Liver (tissue), 8 donors: ENCODE measurements at regions not wholly inside any gene's neighbourhood (a gene's known extent, or its start where the extent isn't known, plus 50 kb on each side); places are given as distances from the start of the nearest gene placed in this dataset.

Source experiments
- DNase-seq: peaks from one replicate; pipeline ENCODE4 v3.0.0-alpha.2; 2017; ENCODE audit warnings: low spot score
- H3K27ac ChIP-seq, 2 donors: one replicate each; pipeline ENCODE4 v1.7.0; 2013; ENCODE audit warnings: inconsistent platforms in 2 of 2, low read length in 2 of 2, control low read depth in 1 of 2, low read depth in 1 of 2, mild to moderate bottlenecking in 1 of 2
- H3K27me3 ChIP-seq, 4 donors: one replicate each; pipeline versions ENCODE4 v1.6.1 to v1.7.0; 2013; ENCODE audit warnings: low read length in 3 of 4, inconsistent platforms in 1 of 4, mild to moderate bottlenecking in 1 of 4, moderate library complexity in 1 of 4; ENCODE audit not compliant: control insufficient read depth in 4 of 4, insufficient read depth in 4 of 4
- H3K36me3 ChIP-seq, 4 donors: one replicate each; pipeline versions ENCODE4 v1.6.1 to v1.7.0; 2013; ENCODE audit warnings: low read length in 3 of 4, mild to moderate bottlenecking in 3 of 4, low read depth in 1 of 4, moderate library complexity in 1 of 4; ENCODE audit not compliant: control insufficient read depth in 4 of 4, insufficient read depth in 3 of 4
- H3K4me1 ChIP-seq, 4 donors: one replicate each; pipeline versions ENCODE4 v1.6.1 to v1.7.0; 2013; ENCODE audit warnings: low read length in 3 of 4, mild to moderate bottlenecking in 3 of 4, moderate library complexity in 1 of 4; ENCODE audit not compliant: control insufficient read depth in 4 of 4, insufficient read depth in 4 of 4
- H3K4me3 ChIP-seq, 3 donors: one replicate each; pipeline versions ENCODE4 v1.6.1 to v1.7.0; 2013; ENCODE audit warnings: low read length in 3 of 3, control low read depth in 1 of 3, low read depth in 1 of 3, mild to moderate bottlenecking in 1 of 3
- H3K9ac ChIP-seq, 2 donors: one replicate each; pipeline ENCODE4 v1.7.0; 2013; ENCODE audit warnings: low read length in 2 of 2, mild to moderate bottlenecking in 2 of 2, moderate library complexity in 2 of 2, control low read depth in 1 of 2, low read depth in 1 of 2
- H3K9me3 ChIP-seq, 4 donors: one replicate each; pipeline versions ENCODE4 v1.6.1 to v1.7.0; 2013; ENCODE audit warnings: low read length in 3 of 4; ENCODE audit not compliant: control insufficient read depth in 4 of 4
- ATF3 ChIP-seq: IDR thresholded peaks from 2 replicates; pipeline ENCODE4 v1.6.1; 2016; ENCODE audit warnings: antibody characterized with exemption
- EGR1 ChIP-seq, 2 donors: IDR thresholded peaks; 2 replicates each; pipeline ENCODE4 v1.6.1; 2016 to 2018; ENCODE audit warnings: antibody characterized with exemption in 2 of 2, low read depth in 2 of 2
- FOXA1 ChIP-seq: IDR thresholded peaks from 2 replicates; pipeline ENCODE4 v1.6.1; 2016; ENCODE audit warnings: antibody characterized with exemption
- FOXA2 ChIP-seq: IDR thresholded peaks from 2 replicates; pipeline ENCODE4 v1.6.1; 2016; ENCODE audit warnings: antibody characterized with exemption
- HNF4A ChIP-seq, 2 donors: conservative IDR thresholded peaks; 2 replicates each; pipeline ENCODE4 v1.6.1; 2016; ENCODE audit warnings: antibody characterized with exemption in 2 of 2, mild to moderate bottlenecking in 2 of 2
- HNF4G ChIP-seq: IDR thresholded peaks from 2 replicates; pipeline ENCODE4 v1.6.1; 2016; ENCODE audit warnings: antibody characterized with exemption
- JUND ChIP-seq, 2 donors: IDR thresholded peaks; 2 replicates each; pipeline ENCODE4 v1.6.1; 2016; ENCODE audit warnings: antibody characterized with exemption in 2 of 2
- NR2F2 ChIP-seq: IDR thresholded peaks from 2 replicates; pipeline ENCODE4 v1.6.1; 2016; ENCODE audit warnings: antibody characterized with exemption
- RAD21 ChIP-seq, 2 donors: IDR thresholded peaks; 2 replicates each; pipeline ENCODE4 v1.6.1; 2016; ENCODE audit warnings: antibody characterized with exemption in 2 of 2, mild to moderate bottlenecking in 2 of 2
- RXRA ChIP-seq, 2 donors: IDR thresholded peaks; 2 replicates each; pipeline ENCODE4 v1.6.1; 2017 to 2018; ENCODE audit warnings: antibody characterized with exemption in 2 of 2, mild to moderate bottlenecking in 1 of 2
- SP1 ChIP-seq: IDR thresholded peaks from 2 replicates; pipeline ENCODE4 v1.6.1; 2018; ENCODE audit warnings: antibody characterized with exemption, mild to moderate bottlenecking
- TAF1 ChIP-seq: conservative IDR thresholded peaks from 2 replicates; pipeline ENCODE4 v1.6.1; 2016; ENCODE audit warnings: antibody characterized with exemption, mild to moderate bottlenecking
- YY1 ChIP-seq: IDR thresholded peaks from 2 replicates; pipeline ENCODE4 v1.6.1; 2016; ENCODE audit warnings: antibody characterized with exemption, mild to moderate bottlenecking
- ZBTB33 ChIP-seq: IDR thresholded peaks from 2 replicates; pipeline ENCODE4 v1.6.1; 2016; ENCODE audit warnings: antibody characterized with exemption
- WGBS: extraction: QIAGEN DNeasy Blood & Tissue Kit; methylation state at CpG from one replicate; pipeline ENCODE4 v1.1.7; 2013; 5-methylcytosine and 5-hydroxymethylcytosine counted together
- TF ChIP-seq, protein P1 (sequence below): fragments of 150-350 bp; IDR thresholded peaks from 2 replicates; pipeline ENCODE4 v1.5.1; 2017; ENCODE audit warnings: improper control_type of control experiment, low read depth, low read length; ENCODE audit not compliant: missing input control
- donor health status: healthy.
- donor health status: healthy.
- donor health status: healthy.
- donor health status: healthy.
- donor health status: healthy.

DNA sequence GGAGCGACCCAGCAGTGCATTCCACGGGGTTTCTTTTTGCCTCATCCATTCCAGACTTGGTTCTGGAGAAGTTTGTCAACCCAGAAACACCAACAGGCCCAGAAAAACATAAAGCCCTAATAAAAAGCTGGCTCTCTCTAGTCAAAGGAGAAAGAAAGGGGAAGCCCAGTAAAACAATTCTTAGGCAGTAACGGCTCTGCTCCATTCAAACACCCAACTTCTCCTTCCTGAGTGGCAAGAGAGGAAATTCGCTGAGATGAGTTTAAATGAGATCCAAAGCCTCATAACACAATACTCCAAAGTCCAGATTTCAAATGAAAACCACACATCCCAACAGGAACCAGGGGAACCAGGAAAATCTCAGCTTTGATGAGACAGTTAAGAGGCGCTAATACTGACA lies 179.9 kb downstream of the RPIA start (continued):
- TF ChIP-seq ZBTB33 (no peak), EGR1 (IDR thresholded peaks at IDR 0.05; ENCODE audit: low read depth in 2 of 2) (no peak), SP1 (no peak)

GRCh38 chr2:88873620-88874019 lies 182.1 kb downstream of the RPIA start:
- Histone ChIP-seq H3K27ac (no peak overlapping the region), H3K36me3 (no peaks in the 10 kb centered on the region), H3K4me1 (peaks cover 0 to 2% (median 0%) of the 10 kb centered on the region in 4 donors), H3K9me3 (no peaks in the 10 kb centered on the region), H3K4me3 (no peak overlapping the region), H3K9ac (no peak overlapping the region), H3K27me3 (peaks cover 0 to 3% (median 0%) of the 10 kb centered on the region in 4 donors)
- no peak for DNase-seq
- TF ChIP-seq RXRA (IDR thresholded peaks at IDR 0.05), result no peak
- TF ChIP-seq ZBTB33, result no peak
- no peak for TF ChIP-seq ATF3
- no peak for TF ChIP-seq YY1
- TF ChIP-seq RAD21 (IDR thresholded peaks at IDR 0.05), result no peak
- TF ChIP-seq HNF4A (conservative IDR thresholded peaks at IDR 0.05), result no peak
- no peak for TF ChIP-seq SP1
- no peak for TF ChIP-seq FOXA2
- no peak for TF ChIP-seq TAF1
- TF ChIP-seq, protein P1, sequence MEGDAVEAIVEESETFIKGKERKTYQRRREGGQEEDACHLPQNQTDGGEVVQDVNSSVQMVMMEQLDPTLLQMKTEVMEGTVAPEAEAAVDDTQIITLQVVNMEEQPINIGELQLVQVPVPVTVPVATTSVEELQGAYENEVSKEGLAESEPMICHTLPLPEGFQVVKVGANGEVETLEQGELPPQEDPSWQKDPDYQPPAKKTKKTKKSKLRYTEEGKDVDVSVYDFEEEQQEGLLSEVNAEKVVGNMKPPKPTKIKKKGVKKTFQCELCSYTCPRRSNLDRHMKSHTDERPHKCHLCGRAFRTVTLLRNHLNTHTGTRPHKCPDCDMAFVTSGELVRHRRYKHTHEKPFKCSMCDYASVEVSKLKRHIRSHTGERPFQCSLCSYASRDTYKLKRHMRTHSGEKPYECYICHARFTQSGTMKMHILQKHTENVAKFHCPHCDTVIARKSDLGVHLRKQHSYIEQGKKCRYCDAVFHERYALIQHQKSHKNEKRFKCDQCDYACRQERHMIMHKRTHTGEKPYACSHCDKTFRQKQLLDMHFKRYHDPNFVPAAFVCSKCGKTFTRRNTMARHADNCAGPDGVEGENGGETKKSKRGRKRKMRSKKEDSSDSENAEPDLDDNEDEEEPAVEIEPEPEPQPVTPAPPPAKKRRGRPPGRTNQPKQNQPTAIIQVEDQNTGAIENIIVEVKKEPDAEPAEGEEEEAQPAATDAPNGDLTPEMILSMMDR, result no peak
- TF ChIP-seq NR2F2, result no peak
- no peak for TF ChIP-seq HNF4G
- TF ChIP-seq FOXA1, result no peak

DNA sequence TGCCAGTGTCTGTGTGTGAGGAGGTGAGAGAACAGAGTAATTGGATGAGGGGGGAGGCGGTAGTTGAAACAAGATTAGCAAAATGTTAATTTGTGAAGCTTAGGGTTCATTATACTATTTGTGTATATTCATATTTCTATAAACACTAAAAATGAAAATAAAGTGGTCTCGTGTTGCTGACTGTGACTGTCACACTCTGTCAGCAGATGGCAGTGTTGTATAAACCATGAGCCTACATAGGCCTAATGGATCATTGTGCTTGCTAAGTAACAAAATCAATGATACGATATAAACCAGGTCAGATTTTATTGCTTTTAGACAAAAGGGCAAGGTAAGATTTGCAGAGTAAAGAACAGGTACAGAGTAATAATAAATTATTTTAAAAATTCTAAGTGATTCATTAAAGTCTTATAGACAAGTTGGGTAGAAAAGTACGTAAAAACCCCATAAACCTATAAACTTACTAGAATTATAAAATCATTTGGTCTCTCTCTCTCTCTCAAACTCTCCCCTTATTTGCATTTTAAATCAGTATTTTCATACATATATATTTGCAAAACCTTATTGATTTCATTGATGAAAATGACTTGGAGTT lies 182.7 kb downstream of the RPIA start:
- H3K9me3 ChIP-seq, result no peaks in the 10 kb centered on the region
- peaks cover 0 to 2% (median 0%) of the 10 kb centered on the region in 4 donors for H3K4me1 ChIP-seq
- no peak overlapping the region for H3K27ac ChIP-seq
- H3K36me3 ChIP-seq, result no peaks in the 10 kb centered on the region
- H3K4me3 ChIP-seq, result no peak overlapping the region
- no peak for DNase-seq
- WGBS, result 26% methylated on average over 4 of the region's 4 CpGs
- H3K27me3 ChIP-seq, result peaks cover 0 to 3% (median 0%) of the 10 kb centered on the region in 4 donors
- peak overlapping the region in 1 of 2 donors; percentile 2 for H3K9ac ChIP-seq
- TF ChIP-seq SP1 (no peak), HNF4G (no peak), HNF4A (conservative IDR thresholded peaks at IDR 0.05) (no peak), NR2F2 (no peak), ZBTB33 (no peak), ATF3 (no peak), JUND (IDR thresholded peaks at IDR 0.05) (no peak), FOXA2 (no peak)
- TF ChIP-seq, protein P1, result peak; percentile 90
